Peyer's patch (tissue), 4 donors: ENCODE measurements at regions not wholly inside any gene's neighbourhood (a gene's known extent, or its start where the extent isn't known, plus 50 kb on each side); places are given as distances from the start of the nearest gene placed in this dataset.

Experiments used
- CTCF ChIP-seq, 6 experiments: fragments of 450-650 bp in 4 of 6; fragments of 200-600 bp in 2 of 6; sonication (generic) in 1 of 6; IDR thresholded peaks; one replicate each; pipeline ENCODE4 v1.5.1; 2017 to 2019; ENCODE audit warnings: antibody characterized with exemption in 6 of 6, mild to moderate bottlenecking in 3 of 6, moderate library complexity in 1 of 6
- POLR2A ChIP-seq, 2 donors: fragments of 450-650 bp; IDR thresholded peaks; one replicate each; pipeline ENCODE4 v1.5.1; 2017; ENCODE audit warnings: antibody characterized with exemption in 2 of 2, mild to moderate bottlenecking in 2 of 2, moderate library complexity in 2 of 2

- TF ChIP-seq POLR2A (IDR thresholded peaks at IDR 0.05) (no peak), CTCF (IDR thresholded peaks at IDR 0.05) (no peak)
Measured at GRCh38 chr6:81668615-81669047, 83.8 kb downstream of the TENT5A start.
